Epithelial cell of proximal tubule (primary cell): ENCODE measurements at regions not wholly inside any gene's neighbourhood (a gene's known extent, or its start where the extent isn't known, plus 50 kb on each side); places are given as distances from the start of the nearest gene placed in this dataset.

Source experiments
- DNase-seq: peaks from one replicate; pipeline ENCODE4 v3.0.0-alpha.2; 2011; ENCODE audit warnings: low read depth
- H3K4me3 ChIP-seq: 2 replicates; pipeline ENCODE4 v1.5.1; 2011; ENCODE audit warnings: low read depth, mild to moderate bottlenecking, low read length
- TF ChIP-seq, protein P1 (sequence below): conservative IDR thresholded peaks from 2 replicates; pipeline ENCODE4 v1.5.1; 2012; ENCODE audit warnings: low read depth, mild to moderate bottlenecking, low read length

DNA sequence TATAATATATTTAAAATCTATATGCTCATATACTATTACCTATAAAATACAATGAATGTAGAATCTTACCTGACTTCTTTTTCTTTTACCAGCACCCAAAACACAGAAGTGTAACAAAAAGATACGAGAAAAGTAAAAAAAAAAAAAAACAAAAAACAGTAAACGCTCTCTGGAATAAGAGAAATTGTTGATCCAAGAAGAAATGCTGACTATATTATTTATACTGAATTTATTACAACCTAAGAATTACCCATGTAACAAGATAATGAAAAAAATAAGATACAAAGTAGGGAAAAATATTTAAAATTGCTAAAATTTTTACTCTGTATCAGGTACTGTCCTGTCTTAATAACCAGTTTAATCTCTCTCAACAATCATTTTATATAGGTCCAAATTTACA, 787.9 kb upstream of the MAN1A1 start:
- no peak for DNase-seq
- H3K4me3 ChIP-seq, result no peak overlapping the region
- TF ChIP-seq, protein P1, sequence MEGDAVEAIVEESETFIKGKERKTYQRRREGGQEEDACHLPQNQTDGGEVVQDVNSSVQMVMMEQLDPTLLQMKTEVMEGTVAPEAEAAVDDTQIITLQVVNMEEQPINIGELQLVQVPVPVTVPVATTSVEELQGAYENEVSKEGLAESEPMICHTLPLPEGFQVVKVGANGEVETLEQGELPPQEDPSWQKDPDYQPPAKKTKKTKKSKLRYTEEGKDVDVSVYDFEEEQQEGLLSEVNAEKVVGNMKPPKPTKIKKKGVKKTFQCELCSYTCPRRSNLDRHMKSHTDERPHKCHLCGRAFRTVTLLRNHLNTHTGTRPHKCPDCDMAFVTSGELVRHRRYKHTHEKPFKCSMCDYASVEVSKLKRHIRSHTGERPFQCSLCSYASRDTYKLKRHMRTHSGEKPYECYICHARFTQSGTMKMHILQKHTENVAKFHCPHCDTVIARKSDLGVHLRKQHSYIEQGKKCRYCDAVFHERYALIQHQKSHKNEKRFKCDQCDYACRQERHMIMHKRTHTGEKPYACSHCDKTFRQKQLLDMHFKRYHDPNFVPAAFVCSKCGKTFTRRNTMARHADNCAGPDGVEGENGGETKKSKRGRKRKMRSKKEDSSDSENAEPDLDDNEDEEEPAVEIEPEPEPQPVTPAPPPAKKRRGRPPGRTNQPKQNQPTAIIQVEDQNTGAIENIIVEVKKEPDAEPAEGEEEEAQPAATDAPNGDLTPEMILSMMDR, result no peak

DNA sequence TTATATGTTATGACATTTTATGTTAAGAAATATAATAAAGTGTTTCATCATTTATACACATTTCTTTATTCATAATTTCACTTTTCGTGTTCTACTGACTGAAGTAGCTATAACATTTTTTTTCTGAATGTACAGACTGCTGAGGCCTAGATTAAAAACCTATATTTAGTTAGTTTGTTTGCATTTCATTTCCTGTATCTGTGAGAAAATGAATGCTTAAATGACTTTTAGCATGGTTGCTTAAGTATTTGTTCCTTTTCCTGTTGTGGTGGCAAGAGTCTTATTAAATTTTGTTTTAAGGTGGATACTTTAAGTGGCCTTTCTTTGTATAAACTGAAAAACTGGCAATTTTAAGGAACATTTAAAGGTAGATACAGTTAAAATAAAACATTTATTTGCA, 779.7 kb upstream of the MAN1A1 start:
- H3K4me3 ChIP-seq, result no peak overlapping the region
- DNase-seq, result no peak
- TF ChIP-seq, protein P1, result no peak

DNA sequence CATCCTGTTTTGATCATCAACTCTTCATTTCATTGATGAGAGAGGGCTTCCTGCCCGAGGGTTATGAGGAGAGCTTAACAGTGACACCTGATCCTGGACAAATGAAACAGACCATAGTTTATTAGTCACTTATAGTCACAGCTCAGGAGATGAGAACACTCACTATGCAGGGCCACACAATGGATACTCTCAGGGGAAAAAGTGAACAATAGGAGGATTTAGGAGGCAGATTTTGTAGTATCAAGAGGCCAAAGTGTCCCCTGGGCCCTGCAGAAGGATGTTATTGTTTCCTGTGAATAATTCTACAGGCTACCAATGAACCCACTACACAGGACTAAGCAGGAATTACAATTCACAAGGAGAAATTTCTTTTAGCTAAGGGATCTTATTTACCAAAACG, 772.8 kb upstream of the MAN1A1 start:
- no peak for DNase-seq
- H3K4me3 ChIP-seq, result no peak overlapping the region
- TF ChIP-seq, protein P1, result no peak

DNA sequence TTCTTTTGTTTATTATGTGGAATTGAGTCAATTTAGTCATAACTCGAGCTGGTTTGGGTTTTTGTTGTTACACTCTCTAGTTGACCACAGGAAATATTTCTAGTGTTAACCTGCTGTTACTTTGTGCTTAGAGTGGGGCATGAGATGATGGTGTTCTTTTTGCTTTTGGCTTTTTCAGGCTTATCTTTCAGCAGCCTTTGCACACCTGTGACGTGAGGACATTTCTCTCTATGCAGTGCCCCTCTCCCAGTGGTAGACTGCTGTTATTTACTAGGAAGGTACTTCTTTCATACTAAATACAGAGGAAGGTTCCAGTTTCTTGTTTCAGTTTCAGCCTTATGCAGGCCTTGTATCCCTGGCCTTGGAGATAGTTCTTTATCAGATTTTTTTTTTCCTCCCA, 766.8 kb upstream of the MAN1A1 start:
- DNase-seq, result no peak
- H3K4me3 ChIP-seq, result no peak overlapping the region
- TF ChIP-seq, protein P1, result no peak

DNA sequence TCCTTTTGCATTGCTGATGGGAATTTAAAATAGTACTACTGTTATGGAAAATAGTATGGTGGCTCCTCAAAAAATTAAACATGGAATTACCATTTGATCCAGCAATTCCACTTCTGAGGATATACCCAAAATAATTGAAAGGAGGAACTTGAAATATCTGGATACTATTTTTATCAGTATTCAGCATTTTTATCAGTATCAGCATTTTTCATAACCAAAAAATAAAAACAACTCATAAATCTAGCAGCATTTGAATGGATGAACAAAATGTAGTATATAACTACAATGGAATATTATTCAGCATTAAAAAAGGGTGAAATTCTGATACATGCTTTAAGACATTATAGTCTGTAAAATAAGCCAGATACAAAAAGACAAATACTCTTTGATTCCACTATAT, 763.4 kb upstream of the MAN1A1 start:
- TF ChIP-seq, protein P1, result no peak
- DNase-seq, result no peak
- H3K4me3 ChIP-seq, result no peak overlapping the region

DNA sequence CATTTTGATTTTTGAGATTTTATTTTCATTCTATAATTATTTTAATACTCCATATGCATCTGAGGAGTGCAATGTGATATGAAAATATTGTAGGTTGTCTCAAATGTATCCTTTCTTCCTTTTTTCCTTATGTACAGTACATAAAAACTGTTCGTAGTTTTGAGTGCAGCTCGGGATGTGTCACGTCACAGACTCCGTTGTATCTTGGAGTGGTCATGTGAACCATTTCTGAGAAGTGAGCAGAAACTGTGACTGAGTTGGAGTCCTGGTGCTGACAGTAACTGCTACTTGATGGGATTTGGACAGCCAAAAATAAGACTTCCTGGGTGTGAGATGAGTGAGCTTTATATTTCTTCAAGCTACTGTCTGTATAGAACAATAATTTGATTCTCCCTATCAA, 761.4 kb upstream of the MAN1A1 start:
- DNase-seq, result no peak
- TF ChIP-seq, protein P1, result no peak
- no peak overlapping the region for H3K4me3 ChIP-seq

DNA sequence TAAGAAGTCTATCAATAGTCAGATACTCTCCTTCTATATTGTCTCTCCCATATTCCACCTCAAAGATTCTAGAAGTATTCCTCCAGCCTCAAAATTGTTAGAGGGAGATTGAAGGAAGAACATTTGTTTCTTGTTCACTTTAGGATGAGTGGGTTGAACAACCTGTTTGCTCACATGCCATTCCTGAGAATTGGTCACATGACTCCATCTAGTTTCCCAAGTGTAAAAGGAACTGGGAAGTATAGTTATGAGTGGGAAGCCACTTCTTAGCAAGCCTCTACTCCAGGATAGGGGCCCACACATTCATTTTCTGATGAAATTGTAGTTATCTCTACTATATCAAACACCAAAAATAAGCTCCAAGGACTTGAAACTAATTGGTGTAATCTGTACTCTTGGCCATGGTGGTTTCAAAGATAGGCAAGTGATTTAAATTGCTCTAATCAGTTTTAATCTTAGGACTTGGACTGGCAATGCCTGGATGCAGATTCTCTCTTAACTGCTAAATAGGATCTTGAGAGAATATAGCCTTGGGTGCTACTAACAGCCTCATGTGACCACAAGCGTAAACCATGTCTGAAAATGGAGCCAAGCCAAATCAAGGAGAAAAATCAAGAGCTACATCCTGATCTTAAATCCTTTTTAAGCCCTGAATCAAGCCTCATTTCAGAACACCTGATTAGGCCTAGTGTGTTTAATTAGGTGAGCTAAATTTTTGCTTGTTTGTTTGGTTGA, 758.7 kb upstream of the MAN1A1 start:
- TF ChIP-seq, protein P1, result no peak
- no peak for DNase-seq
- no peak overlapping the region for H3K4me3 ChIP-seq
